ENCODE measurements at regions not wholly inside any gene's neighbourhood (a gene's known extent, or its start where the extent isn't known, plus 50 kb on each side); places are given as distances from the start of the nearest gene placed in this dataset.
"Not testable (repeated sequence)": the region's sequence is repeated elsewhere in the genome, so short reads cannot be mapped to it uniquely, and the experiment has no call there.

DNA sequence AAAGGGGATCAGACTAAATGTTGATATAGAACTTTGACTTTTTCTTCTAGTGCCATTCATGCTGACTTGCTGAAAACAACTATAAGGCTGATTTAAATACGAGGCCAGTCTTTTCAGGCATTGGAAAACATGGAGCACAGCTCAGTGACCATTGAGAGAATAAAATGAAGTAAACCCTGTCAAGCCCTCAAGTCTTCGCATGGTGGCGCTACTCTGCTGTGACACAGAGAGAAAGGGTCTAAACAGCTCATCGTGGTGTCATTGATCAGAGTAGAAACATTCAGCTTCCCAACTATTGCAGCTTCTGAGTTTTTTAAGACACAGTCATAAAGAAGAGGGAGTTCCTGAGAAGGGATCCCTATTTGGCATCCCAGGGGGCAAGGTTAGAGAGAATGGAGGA is 716.2 kb downstream of the DIPK2A start:
- DNase-seq = no peak
- no peaks in the 10 kb centered on the region for H3K4me1 Mint-ChIP-seq
- no peak overlapping the region for H3K4me3 Mint-ChIP-seq
- H3K4me3 ChIP-seq (ENCODE audit: low read length) = no peak overlapping the region
- no peaks in the 10 kb centered on the region for H3K9me3 ChIP-seq (ENCODE audit: low read length)
- H3K27ac Mint-ChIP-seq = no peak overlapping the region
- no peaks in the 10 kb centered on the region for H3K36me3 ChIP-seq (ENCODE audit: insufficient read depth, low read length)
- no peak overlapping the region for H3K27ac ChIP-seq (ENCODE audit: low read depth, low read length)
- peaks cover 0 to 3% (median 0%) of the 10 kb centered on the region in 5 donors for H3K9me3 Mint-ChIP-seq
- ChIA-PET POLR2A (no interaction called here), CTCF (no interaction called here)
- no peaks in the 10 kb centered on the region for H3K27me3 ChIP-seq (ENCODE audit: insufficient read depth, low read length, poor library complexity, severe bottlenecking)
- H3K27me3 Mint-ChIP-seq = no peaks in the 10 kb centered on the region
- no peaks in the 10 kb centered on the region for H3K4me1 ChIP-seq (ENCODE audit: insufficient read depth, low read length)
- H3K36me3 Mint-ChIP-seq = no peaks in the 10 kb centered on the region

DNA sequence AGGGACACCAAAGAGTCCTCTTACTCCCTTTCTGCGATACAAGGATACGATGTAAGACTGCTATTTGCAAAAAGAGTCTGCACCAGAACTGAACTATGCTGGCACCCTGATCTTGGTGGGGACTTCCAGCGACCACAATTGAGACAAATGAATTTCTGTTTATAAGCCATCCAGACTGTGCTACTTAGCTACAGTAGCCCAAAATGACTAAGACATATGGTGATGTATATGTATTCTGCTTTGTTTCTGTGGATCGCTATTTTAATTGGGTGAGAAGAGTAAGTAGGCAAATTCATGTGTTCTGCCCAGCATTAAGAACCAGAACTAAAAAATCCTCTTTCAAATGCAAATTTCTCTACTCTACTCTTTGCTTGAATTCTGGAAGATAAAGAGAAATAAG is 720.9 kb downstream of the DIPK2A start:
- peaks cover 0 to 3% (median 2%) of the 10 kb centered on the region in 5 donors for H3K9me3 Mint-ChIP-seq

DNA sequence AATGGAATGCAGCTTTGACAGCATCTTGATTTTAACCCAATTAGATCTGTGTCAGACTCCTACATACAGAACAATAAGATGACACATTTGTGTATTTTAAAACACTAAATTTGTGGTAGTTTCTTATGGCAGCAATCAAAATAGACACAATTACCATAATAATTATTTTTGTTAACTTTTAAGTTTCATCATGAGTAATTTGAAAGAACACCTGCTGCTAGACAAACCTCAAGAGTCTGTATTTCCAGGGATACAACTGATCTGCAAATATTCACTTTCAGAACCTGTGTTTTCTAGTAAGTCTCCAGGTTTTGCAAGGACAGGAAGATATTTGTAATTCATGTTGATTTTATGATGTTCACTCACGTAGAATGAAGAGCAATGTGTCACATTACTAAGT is 736.8 kb downstream of the DIPK2A start:
- Histone ChIP-seq H3K9me3 (ENCODE audit: low read length) (no peaks in the 10 kb centered on the region), H3K4me1 (ENCODE audit: insufficient read depth, low read length) (no peaks in the 10 kb centered on the region), H3K4me3 (ENCODE audit: low read length) (no peak overlapping the region), H3K36me3 (ENCODE audit: insufficient read depth, low read length) (no peaks in the 10 kb centered on the region), H3K27me3 (ENCODE audit: insufficient read depth, low read length, poor library complexity, severe bottlenecking) (no peaks in the 10 kb centered on the region), H3K27ac (ENCODE audit: low read depth, low read length) (no peak overlapping the region)
- Mint-ChIP-seq H3K4me3 (no peak overlapping the region), H3K36me3 (no peaks in the 10 kb centered on the region), H3K27me3 (no peaks in the 10 kb centered on the region), H3K27ac (no peak overlapping the region), H3K9me3 (peaks cover 0 to 6% (median 3%) of the 10 kb centered on the region in 5 donors), H3K4me1 (no peaks in the 10 kb centered on the region)
- ChIA-PET CTCF (no interaction called here), POLR2A (no interaction called here)
- DNase-seq = no peak

More for the DNA sequence above, 720.9 kb downstream of the DIPK2A start:
- H3K9me3 ChIP-seq (ENCODE audit: low read length) = no peaks in the 10 kb centered on the region
- H3K27ac ChIP-seq (ENCODE audit: low read depth, low read length) = no peak overlapping the region
- ChIA-PET CTCF (no interaction called here), POLR2A (no interaction called here)
- H3K4me3 ChIP-seq (ENCODE audit: low read length) = no peak overlapping the region
- no peaks in the 10 kb centered on the region for H3K4me1 Mint-ChIP-seq
- no peak overlapping the region for H3K27ac Mint-ChIP-seq
- H3K4me1 ChIP-seq (ENCODE audit: insufficient read depth, low read length) = no peaks in the 10 kb centered on the region
- no peaks in the 10 kb centered on the region for H3K27me3 Mint-ChIP-seq
- H3K36me3 Mint-ChIP-seq = no peaks in the 10 kb centered on the region
- no peak for DNase-seq
- H3K27me3 ChIP-seq (ENCODE audit: insufficient read depth, low read length, poor library complexity, severe bottlenecking) = no peaks in the 10 kb centered on the region
- H3K4me3 Mint-ChIP-seq = no peak overlapping the region
- no peaks in the 10 kb centered on the region for H3K36me3 ChIP-seq (ENCODE audit: insufficient read depth, low read length)

DNA sequence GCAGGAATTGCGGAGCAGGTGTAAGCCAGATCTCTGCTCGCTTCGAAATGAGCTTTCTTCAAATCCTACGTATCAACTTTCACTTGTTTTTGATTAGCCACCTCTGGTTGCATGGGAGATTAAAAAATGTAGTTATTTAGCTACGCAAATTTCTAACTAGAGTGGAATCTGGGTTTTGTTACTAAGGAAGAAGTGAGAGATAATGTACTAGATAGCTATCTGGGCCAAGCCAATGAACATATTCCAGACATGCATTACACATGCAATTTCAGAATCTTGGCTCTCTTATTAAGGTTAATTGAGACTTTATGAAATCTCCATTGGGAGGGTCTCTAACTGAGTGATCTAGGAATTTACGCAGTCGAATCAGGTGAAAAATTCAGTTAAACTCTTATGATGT is 765.7 kb downstream of the DIPK2A start:
- Histone ChIP-seq H3K9me3 (ENCODE audit: low read length) (no peaks in the 10 kb centered on the region), H3K36me3 (ENCODE audit: insufficient read depth, low read length) (no peaks in the 10 kb centered on the region), H3K4me3 (ENCODE audit: low read length) (no peak overlapping the region), H3K27ac (ENCODE audit: low read depth, low read length) (no peak overlapping the region), H3K4me1 (ENCODE audit: insufficient read depth, low read length) (no peaks in the 10 kb centered on the region), H3K27me3 (ENCODE audit: insufficient read depth, low read length, poor library complexity, severe bottlenecking) (no peaks in the 10 kb centered on the region)
- no peaks in the 10 kb centered on the region for H3K4me1 Mint-ChIP-seq
- CTCF ChIA-PET = no interaction called here
- no peaks in the 10 kb centered on the region for H3K36me3 Mint-ChIP-seq
- POLR2A ChIA-PET = no interaction called here
- no peak overlapping the region for H3K27ac Mint-ChIP-seq
- H3K27me3 Mint-ChIP-seq = no peaks in the 10 kb centered on the region
- H3K9me3 Mint-ChIP-seq = peaks cover 0 to 4% (median 0%) of the 10 kb centered on the region in 5 donors
- no peak overlapping the region for H3K4me3 Mint-ChIP-seq
- DNase-seq = no peak

DNA sequence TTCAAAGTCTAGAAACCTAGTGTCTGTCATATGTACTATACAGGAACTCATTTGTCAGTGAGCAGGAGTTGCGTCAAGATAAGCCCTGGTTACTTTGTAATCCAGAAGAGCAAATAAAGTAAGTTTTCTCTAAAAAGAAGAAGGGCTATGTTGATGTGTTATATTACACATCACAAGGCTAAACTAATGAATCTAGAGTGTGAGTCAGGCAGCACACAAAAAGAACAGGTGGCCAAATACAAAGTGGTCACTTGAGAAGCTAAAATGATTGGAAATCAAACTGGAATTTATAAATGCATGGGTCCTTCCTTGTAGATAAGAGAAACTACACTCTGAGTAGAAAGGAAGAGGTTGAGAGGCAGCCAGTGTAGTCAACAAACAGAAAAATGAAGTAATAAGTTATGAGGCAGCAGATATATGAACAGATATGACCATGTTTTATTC is 771.6 kb downstream of the DIPK2A start:
- no peaks in the 10 kb centered on the region for H3K27me3 ChIP-seq (ENCODE audit: insufficient read depth, low read length, poor library complexity, severe bottlenecking)
- Mint-ChIP-seq H3K4me3 (no peak overlapping the region), H3K27ac (no peak overlapping the region), H3K4me1 (no peaks in the 10 kb centered on the region), H3K9me3 (peaks cover 0 to 8% (median 0%) of the 10 kb centered on the region in 5 donors), H3K27me3 (no peaks in the 10 kb centered on the region), H3K36me3 (no peaks in the 10 kb centered on the region)
- no peak overlapping the region for H3K4me3 ChIP-seq (ENCODE audit: low read length)
- ChIA-PET POLR2A (no interaction called here), CTCF (no interaction called here)
- H3K9me3 ChIP-seq (ENCODE audit: low read length) = no peaks in the 10 kb centered on the region
- H3K4me1 ChIP-seq (ENCODE audit: insufficient read depth, low read length) = no peaks in the 10 kb centered on the region
- H3K36me3 ChIP-seq (ENCODE audit: insufficient read depth, low read length) = no peaks in the 10 kb centered on the region
- no peak for DNase-seq
- no peak overlapping the region for H3K27ac ChIP-seq (ENCODE audit: low read depth, low read length)

DNA sequence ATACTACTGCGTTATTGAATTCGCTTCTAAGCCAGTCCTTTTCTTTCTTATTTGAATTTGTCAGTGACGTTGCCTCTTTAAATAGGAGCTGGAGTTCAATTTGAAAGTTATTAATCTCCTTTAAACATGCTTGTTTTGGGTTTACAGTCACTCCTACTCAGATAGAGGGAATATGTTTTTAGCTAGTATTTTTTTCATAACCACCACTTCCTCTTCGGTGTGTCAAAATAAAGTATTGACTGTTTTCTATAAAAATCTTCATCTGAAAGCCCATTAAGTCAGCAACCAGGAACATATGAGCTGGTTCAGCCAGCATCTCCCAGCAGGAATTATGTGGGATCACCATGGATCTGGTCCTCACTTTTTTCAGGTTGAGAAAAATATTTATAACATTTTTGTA is 772.9 kb downstream of the DIPK2A start:
- Mint-ChIP-seq H3K36me3 (no peaks in the 10 kb centered on the region), H3K27ac (no peak overlapping the region), H3K4me1 (no peaks in the 10 kb centered on the region), H3K4me3 (no peak overlapping the region), H3K9me3 (peaks cover 0 to 8% (median 0%) of the 10 kb centered on the region in 5 donors), H3K27me3 (no peaks in the 10 kb centered on the region)
- POLR2A ChIA-PET = no interaction called here
- no peaks in the 10 kb centered on the region for H3K36me3 ChIP-seq (ENCODE audit: insufficient read depth, low read length)
- no peaks in the 10 kb centered on the region for H3K4me1 ChIP-seq (ENCODE audit: insufficient read depth, low read length)
- DNase-seq = no peak
- H3K9me3 ChIP-seq (ENCODE audit: low read length) = no peaks in the 10 kb centered on the region
- no peaks in the 10 kb centered on the region for H3K27me3 ChIP-seq (ENCODE audit: insufficient read depth, low read length, poor library complexity, severe bottlenecking)
- H3K27ac ChIP-seq (ENCODE audit: low read depth, low read length) = no peak overlapping the region
- CTCF ChIA-PET = no interaction called here
- no peak overlapping the region for H3K4me3 ChIP-seq (ENCODE audit: low read length)

DNA sequence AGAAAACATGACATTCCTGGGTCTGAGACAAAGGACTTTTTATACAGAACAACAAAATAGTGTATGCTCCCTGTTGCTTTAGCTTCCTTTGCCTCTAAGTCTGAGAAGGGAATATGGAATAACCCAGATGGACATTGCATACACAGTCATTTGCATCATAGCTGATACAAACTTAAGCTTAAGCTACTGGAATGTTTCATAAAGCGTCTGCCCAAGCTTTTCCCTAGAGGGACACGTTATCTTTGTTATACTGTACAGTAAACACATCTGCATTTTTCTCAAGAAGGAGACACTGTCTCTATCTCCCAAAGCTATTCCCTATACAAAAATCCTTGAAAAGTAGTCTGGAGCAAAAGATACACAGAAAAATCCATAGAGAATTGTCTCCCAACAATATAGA is 775.0 kb downstream of the DIPK2A start:
- no peak overlapping the region for H3K27ac ChIP-seq (ENCODE audit: low read depth, low read length)
- no peaks in the 10 kb centered on the region for H3K4me1 Mint-ChIP-seq
- H3K36me3 Mint-ChIP-seq = no peaks in the 10 kb centered on the region
- no peak overlapping the region for H3K4me3 ChIP-seq (ENCODE audit: low read length)
- no peaks in the 10 kb centered on the region for H3K36me3 ChIP-seq (ENCODE audit: insufficient read depth, low read length)
- no peak overlapping the region for H3K4me3 Mint-ChIP-seq
- no peaks in the 10 kb centered on the region for H3K9me3 ChIP-seq (ENCODE audit: low read length)
- no peaks in the 10 kb centered on the region for H3K27me3 Mint-ChIP-seq
- H3K27me3 ChIP-seq (ENCODE audit: insufficient read depth, low read length, poor library complexity, severe bottlenecking) = no peaks in the 10 kb centered on the region
- POLR2A ChIA-PET = no interaction called here
- DNase-seq = no peak
- no peaks in the 10 kb centered on the region for H3K4me1 ChIP-seq (ENCODE audit: insufficient read depth, low read length)
- no peak overlapping the region for H3K27ac Mint-ChIP-seq
- H3K9me3 Mint-ChIP-seq = peaks cover 0 to 11% (median 2%) of the 10 kb centered on the region in 5 donors
- CTCF ChIA-PET = no interaction called here

DNA sequence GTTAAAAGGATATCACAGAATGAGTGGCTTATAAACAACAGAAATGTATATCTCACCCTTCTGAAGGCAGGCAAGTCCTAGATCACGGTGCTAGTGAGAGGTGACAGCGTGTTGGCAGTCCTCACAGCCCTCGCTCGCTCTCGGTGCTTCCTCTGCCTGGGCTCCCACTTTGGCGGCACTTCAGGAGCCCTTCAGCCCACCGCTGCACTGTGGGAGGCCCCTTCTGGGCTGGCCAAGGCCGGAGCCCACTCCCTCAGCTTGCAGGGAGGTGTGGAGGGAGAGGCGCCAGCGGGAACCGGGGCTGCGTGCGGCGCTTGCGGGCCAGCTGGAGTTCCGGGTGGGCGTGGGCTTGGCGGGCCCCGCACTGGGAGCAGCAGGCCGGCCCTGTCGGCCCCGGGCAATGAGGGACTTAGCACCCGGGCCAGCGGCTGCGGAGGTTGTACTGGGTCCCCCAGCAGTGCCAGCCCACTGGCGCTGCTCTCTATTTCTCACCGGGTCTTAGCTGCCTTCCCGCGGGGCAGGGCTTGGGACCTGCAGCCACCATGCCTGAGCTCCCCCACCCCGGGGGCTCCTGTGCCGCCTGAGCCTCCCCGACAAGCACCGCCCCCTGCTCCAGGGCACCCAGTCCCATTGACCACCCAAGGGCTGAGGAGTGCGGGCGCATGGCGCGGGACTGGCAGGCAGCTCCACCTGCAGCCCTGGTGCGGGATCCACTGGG is 778.1 kb downstream of the DIPK2A start:
- H3K27ac Mint-ChIP-seq; H3K4me1 ChIP-seq (ENCODE audit: insufficient read depth, low read length); H3K4me3 Mint-ChIP-seq; H3K9me3 Mint-ChIP-seq; H3K27ac ChIP-seq (ENCODE audit: low read depth, low read length); H3K36me3 Mint-ChIP-seq; POLR2A ChIA-PET; CTCF ChIA-PET; DNase-seq; H3K4me1 Mint-ChIP-seq; H3K4me3 ChIP-seq (ENCODE audit: low read length); H3K9me3 ChIP-seq (ENCODE audit: low read length); H3K27me3 ChIP-seq (ENCODE audit: insufficient read depth, low read length, poor library complexity, severe bottlenecking); H3K27me3 Mint-ChIP-seq; H3K36me3 ChIP-seq (ENCODE audit: insufficient read depth, low read length): not testable (repeated sequence)

Measured in CD8-positive, alpha-beta memory T cell (primary cell).